Lower lobe of right lung (tissue), 2 donors: ENCODE measurements at regions not wholly inside any gene's neighbourhood (a gene's known extent, or its start where the extent isn't known, plus 50 kb on each side); places are given as distances from the start of the nearest gene placed in this dataset.
A peak's percentile ranks its signal among the peaks of the same experiment; 100 is the strongest.

Experiments
- ATAC-seq, 2 donors: fragments of 200-7000 bp; cut with Tn5 transposase; one replicate each; pipeline ENCODE4 v1.9.1; 2020 to 2022; ENCODE audit warnings: mild to moderate bottlenecking in 2 of 2, moderate library complexity in 2 of 2
- DNase-seq: peaks from one replicate; pipeline ENCODE4 v3.0.0-alpha.2; 2020
- H3K27ac ChIP-seq: fragments of 200-600 bp; one replicate; pipeline ENCODE4 v1.8.0; 2022
- H3K27me3 ChIP-seq: fragments of 200-600 bp; one replicate; pipeline ENCODE4 v1.8.0; 2022; ENCODE audit warnings: low read depth
- H3K36me3 ChIP-seq: fragments of 200-600 bp; one replicate; pipeline ENCODE4 v1.8.0; 2022; ENCODE audit warnings: mild to moderate bottlenecking
- H3K4me1 ChIP-seq: fragments of 200-600 bp; one replicate; pipeline ENCODE4 v1.8.0; 2022
- H3K4me3 ChIP-seq: fragments of 200-600 bp; one replicate; pipeline ENCODE4 v1.8.0; 2022; ENCODE audit warnings: mild to moderate bottlenecking
- H3K9me3 ChIP-seq: fragments of 200-600 bp; one replicate; pipeline ENCODE4 v1.8.0; 2022
- intact Hi-C: fragments of 100-400 bp; cut with DNase I; formaldehyde crosslinking; loops from one replicate; pipeline ENCODE4 v1.11.0; 2022
- TF ChIP-seq, protein P1 (sequence below): fragments of 200-600 bp; IDR thresholded peaks from one replicate; pipeline ENCODE4 v1.8.0; 2022; ENCODE audit warnings: antibody characterized with exemption, mild to moderate bottlenecking
- donor health status: DM: no; HTN: yes; CAD: no; lungs with severe emphysema.

DNA sequence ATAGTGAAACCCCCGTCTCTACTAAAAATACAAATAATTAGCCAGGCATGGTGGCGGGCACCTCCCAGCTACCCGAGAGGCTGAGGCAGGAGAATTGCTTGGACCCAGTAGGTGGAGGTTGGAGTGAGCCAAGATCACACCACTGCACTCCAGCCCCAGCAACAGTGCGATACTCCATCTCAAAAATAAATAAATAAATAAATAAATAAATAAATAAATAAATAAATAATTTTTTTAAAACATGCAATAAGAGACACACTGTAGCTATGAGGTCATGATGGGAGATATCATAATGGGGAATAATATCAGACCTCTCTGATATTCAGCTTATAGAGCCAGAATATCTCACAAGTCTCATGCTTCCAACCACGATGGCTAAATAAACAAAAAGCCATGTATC lies 82.3 kb downstream of the CD24 start:
- ATAC-seq (no peak), DNase-seq (no peak)
- H3K9me3 ChIP-seq: no peaks in the 10 kb centered on the region
- no peak overlapping the region for H3K4me3 ChIP-seq
- H3K27me3 ChIP-seq: no peaks in the 10 kb centered on the region
- H3K27ac ChIP-seq: no peak overlapping the region
- H3K36me3 ChIP-seq: no peaks in the 10 kb centered on the region
- no peaks in the 10 kb centered on the region for H3K4me1 ChIP-seq
- intact Hi-C loops: no loop called here
- TF ChIP-seq, protein P1, sequence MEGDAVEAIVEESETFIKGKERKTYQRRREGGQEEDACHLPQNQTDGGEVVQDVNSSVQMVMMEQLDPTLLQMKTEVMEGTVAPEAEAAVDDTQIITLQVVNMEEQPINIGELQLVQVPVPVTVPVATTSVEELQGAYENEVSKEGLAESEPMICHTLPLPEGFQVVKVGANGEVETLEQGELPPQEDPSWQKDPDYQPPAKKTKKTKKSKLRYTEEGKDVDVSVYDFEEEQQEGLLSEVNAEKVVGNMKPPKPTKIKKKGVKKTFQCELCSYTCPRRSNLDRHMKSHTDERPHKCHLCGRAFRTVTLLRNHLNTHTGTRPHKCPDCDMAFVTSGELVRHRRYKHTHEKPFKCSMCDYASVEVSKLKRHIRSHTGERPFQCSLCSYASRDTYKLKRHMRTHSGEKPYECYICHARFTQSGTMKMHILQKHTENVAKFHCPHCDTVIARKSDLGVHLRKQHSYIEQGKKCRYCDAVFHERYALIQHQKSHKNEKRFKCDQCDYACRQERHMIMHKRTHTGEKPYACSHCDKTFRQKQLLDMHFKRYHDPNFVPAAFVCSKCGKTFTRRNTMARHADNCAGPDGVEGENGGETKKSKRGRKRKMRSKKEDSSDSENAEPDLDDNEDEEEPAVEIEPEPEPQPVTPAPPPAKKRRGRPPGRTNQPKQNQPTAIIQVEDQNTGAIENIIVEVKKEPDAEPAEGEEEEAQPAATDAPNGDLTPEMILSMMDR: no peak

DNA sequence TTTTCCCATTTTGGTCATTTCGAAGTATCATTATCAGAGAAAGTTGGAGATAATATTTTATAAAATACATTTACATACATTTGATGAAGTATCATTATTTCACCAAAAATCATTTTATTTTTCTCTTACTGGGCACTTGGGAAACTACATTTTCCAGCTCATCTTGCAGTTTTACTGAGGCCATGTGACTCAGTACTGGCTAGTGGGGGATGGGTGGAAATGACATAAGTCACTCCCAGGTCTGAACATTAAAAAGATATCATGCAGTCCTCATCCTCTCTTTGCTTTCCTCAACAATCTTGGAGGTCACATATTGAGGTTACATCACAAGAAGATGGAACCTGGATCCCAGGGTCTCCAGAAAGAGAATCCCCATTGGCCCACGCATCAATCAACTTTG lies 84.1 kb downstream of the CD24 start:
- TF ChIP-seq, protein P1: no peak
- H3K4me1 ChIP-seq: no peaks in the 10 kb centered on the region
- ATAC-seq: no peak
- intact Hi-C loops: no loop called here
- no peak overlapping the region for H3K27ac ChIP-seq
- H3K4me3 ChIP-seq: no peak overlapping the region
- no peaks in the 10 kb centered on the region for H3K9me3 ChIP-seq
- H3K36me3 ChIP-seq: no peaks in the 10 kb centered on the region
- H3K27me3 ChIP-seq: no peaks in the 10 kb centered on the region
- no peak for DNase-seq

DNA sequence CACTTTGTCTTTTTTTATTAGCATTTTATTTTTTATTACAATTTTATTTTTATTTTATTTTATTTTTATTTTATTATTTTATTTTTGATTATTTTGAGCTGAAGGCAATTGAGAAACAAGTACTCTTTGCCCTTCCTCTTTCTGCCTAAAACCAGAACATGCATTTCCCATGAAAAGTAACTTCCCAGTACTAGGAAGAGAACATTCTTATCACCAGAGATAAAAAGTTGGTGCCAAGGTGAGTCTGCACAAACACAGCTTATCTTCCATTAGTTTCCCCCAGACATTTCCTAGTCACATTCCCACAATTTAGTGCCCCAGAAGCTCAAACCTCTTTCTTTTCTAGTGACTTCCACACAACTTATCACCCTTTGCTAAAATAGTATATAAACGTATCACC lies 84.8 kb downstream of the CD24 start:
- intact Hi-C loops: no loop called here
- no peaks in the 10 kb centered on the region for H3K36me3 ChIP-seq
- H3K27me3 ChIP-seq: no peaks in the 10 kb centered on the region
- no peak overlapping the region for H3K27ac ChIP-seq
- DNase-seq (no peak), ATAC-seq (no peak)
- no peaks in the 10 kb centered on the region for H3K9me3 ChIP-seq
- TF ChIP-seq, protein P1: no peak
- H3K4me1 ChIP-seq: no peaks in the 10 kb centered on the region
- H3K4me3 ChIP-seq: no peak overlapping the region

DNA sequence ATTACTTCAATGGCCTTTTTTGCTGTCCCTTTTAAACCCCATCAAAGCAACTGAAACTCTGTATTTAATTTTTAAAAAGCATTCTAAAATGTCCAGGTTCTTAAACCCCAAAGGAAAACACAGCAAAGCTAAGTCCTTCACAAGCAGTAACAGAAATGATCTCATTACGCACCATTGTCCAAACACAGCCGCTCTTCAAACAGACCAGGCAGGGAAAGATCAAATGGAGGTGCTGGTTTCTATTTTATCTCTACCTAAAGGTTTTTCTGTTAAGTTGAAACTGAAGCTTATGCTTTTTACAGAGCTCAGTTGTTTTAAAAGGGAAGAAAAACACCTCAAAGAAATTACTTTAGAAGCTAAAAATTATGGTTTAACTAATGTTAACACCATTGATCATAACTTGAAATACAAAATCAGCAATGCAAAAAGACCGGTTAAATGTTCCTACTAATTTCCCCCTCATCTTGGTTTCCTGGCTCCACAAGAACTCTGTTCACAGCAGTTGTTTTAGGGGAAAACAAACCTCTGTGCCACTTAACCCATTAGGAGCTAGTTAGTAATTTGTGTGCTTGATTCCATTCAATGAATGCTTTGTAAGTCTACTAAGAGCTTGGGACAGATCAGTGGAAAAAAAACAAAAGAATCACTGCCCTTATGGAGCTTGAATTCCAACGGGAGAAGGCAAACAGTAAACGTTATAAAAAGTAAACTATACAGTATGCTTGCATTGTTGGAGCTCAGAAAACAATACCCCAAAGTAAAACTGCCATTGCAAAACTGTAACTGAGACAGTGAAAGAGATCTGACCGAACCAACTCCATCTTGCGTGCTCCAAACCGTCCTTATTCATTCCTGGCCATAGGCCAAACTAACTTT lies 87.4 kb downstream of the CD24 start:
- H3K9me3 ChIP-seq: no peaks in the 10 kb centered on the region
- no peaks in the 10 kb centered on the region for H3K36me3 ChIP-seq
- H3K4me1 ChIP-seq: no peaks in the 10 kb centered on the region
- H3K27ac ChIP-seq: no peak overlapping the region
- TF ChIP-seq, protein P1: no peak
- DNase-seq (no peak), ATAC-seq (peak in 1 of 2 donors; percentile 73)
- H3K27me3 ChIP-seq: no peaks in the 10 kb centered on the region
- intact Hi-C loops: no loop called here
- no peak overlapping the region for H3K4me3 ChIP-seq

DNA sequence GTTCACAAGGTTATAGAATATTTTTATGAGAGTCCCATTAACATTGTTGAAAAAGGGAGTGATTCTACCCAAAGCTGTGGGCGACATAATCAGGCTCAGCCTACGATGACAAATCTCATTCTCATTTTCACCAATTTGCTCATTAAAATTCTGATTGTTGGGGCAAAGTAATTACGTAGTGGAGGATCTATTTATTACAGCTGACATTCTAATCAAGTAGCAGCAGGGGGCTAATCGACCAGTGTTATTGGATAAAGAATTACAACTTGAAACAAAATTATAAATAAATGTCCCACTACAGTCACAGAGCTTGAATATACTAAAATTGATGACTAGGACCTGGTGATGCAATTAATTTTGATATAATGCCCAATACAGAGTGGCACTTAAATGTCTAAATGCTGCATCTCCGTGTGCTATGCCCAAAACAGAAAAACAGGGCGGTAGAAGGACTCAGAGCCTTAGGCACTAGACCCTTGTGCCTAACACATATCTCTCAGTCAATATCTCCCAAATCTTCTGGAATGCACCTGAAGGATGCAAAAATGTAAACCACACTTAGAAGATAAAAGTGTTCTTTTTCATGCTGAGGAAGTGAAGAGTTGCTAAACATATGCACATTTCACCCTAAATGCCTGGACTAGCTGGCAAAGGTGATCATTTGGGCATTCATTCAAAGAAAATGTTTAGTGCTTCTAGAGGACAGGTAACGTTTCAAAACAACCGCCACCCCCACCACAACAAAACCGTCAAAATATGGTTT lies 88.3 kb downstream of the CD24 start:
- Histone ChIP-seq H3K9me3 (no peaks in the 10 kb centered on the region), H3K36me3 (no peaks in the 10 kb centered on the region), H3K27ac (no peak overlapping the region), H3K4me1 (no peaks in the 10 kb centered on the region), H3K4me3 (no peak overlapping the region), H3K27me3 (no peaks in the 10 kb centered on the region)
- TF ChIP-seq, protein P1: no peak
- intact Hi-C loops: no loop called here
- DNase-seq: no peak
- ATAC-seq: no peak
